Umbilical cord (tissue), 1 donor: ENCODE measurements at regions not wholly inside any gene's neighbourhood (a gene's known extent, or its start where the extent isn't known, plus 50 kb on each side); places are given as distances from the start of the nearest gene placed in this dataset.
A peak's percentile ranks its signal among the peaks of the same experiment; 100 is the strongest.

Experiments used
- DNase-seq: peaks from one replicate; pipeline ENCODE4 v3.0.0-alpha.2; 2015; ENCODE audit warnings: low spot score

DNA sequence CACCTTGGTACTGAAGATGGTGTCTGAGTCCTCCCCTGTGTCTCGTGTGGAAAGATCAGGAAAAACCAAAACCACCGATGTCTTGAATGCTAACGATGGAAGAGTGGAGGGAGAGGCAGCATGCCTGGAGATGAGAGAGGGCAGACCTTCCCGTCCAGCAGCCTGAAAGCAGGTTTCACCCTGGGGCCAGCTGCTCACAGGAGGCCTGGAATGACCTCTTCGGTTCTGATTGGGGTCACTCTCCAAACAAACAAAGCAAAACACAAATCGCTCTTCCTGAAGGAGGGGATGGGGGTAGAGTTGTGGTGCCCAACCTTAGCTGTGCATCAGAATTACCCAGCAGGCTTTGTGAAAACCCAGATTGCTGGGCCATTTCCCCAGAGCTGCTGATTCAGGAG is 142.3 kb upstream of the SOX1 start:
- no peak for DNase-seq

- no peak for DNase-seq
Observed at GRCh38 chr13:111925146-111925875, 141.6 kb upstream of the SOX1 start.

DNA sequence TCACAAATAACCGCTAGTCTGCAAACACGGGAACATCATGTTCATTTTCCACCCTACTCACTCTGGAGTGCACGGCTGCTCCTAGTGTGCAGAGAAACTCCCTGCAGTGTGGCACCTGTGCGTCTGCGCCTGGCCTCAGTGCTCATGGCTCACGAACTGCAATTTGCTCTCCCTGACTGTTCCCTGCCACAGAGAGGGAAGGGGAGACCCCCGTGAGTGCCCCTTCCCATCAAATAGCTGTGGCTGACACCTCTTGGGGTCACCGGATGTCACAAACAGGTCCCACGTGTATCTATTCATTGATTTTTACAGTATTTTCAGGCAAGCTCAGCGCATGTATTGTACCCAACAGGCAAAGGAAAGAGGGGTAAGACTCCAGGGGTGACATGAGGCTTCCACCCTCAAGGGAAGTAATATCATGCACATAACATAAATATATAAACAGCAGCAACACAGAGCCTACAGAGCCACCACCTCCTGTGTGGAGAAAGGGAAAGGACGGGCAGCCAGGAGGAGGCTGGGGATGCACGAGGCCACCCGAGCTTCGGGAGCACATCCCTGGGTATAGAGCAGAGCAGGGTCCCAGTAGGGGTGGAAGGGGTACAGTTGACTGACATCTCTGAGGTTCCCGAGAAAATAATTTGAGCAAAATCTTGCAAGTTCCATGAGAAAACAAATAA is 140.3 kb upstream of the SOX1 start:
- DNase-seq: no peak

DNA sequence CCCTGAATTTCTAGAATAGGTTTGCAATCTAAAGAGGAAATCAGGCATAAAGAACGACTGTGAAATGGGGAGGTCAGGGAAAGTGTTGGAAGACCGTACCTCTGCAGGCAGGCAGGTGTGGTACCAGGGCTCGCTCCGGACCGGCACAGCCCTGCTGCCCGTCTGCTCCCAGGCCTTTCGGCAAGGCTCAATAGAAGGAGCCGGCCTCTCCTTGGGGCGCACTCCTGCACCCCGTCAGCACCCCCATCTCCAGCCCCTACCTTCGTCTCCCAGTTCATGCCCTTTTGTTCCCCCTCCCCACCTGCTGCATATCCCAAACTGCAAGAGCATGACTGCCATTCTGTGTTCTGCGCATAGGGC is 139.8 kb upstream of the SOX1 start:
- DNase-seq: no peak

DNA sequence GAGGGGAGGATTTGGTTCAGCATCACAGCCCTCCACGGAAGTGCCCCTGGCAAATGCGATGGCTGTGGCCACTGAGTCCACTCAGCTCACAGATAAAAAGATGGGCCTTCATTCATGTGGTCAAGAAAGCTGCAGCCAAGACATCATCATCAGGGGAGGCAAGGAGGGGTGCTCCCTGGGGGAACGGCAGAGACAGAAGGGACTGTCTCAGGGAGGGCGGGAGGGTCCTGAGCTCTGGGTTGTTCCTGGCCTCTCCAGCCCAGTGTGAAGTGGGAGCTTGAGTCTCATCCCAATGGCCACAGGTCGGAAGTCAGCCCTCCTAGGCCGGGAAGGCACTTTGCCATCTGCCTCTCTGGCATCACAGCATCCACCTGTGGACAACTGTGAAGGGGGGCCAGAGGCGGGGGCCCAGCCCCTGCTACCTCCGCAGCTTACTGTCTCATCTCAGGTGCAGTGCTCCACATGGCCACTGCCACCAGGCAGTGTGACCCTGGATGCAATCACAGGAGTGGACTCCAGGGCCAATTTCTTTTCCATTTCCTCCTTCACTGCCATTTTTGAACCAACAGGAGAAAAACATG is 137.8 kb upstream of the SOX1 start:
- no peak for DNase-seq

DNA sequence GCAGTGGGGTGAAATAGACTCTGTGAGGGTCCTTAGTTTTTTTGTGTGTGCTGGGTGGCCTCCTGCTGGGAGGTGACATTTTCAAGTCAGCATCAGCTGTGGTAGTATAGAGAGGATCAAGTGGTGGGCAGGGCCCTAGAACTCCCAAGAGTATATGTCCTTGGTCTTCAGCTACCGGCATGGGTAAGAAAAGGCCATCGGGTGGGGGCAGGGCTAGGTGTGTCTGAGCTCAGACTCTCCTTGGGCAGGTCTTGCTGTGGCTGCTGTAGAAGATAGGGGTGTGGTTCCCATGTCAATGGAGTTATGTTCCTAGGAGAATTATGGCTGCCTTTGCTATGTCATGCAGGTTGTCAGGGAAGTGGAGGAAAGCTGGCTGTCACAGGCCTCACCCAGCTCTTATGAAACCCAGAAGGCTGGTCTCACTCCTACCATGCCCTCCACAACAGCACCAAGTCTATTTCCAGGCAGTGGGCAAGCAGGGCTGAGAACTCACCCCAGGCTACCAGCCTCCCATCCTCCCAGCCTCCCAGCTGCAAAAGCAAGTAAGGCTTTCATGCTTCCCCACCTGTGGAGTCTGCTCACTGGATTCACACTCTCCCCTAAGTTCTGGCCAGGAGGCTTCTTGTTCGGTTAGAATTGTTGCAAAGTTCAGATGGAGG is 130.6 kb upstream of the SOX1 start:
- DNase-seq: no peak

- DNase-seq: peak; percentile 31
Observed at GRCh38 chr13:111937777-111938311, 129.1 kb upstream of the SOX1 start.

- DNase-seq: no peak
Observed at GRCh38 chr13:111938741-111939665, 127.9 kb upstream of the SOX1 start.

DNA sequence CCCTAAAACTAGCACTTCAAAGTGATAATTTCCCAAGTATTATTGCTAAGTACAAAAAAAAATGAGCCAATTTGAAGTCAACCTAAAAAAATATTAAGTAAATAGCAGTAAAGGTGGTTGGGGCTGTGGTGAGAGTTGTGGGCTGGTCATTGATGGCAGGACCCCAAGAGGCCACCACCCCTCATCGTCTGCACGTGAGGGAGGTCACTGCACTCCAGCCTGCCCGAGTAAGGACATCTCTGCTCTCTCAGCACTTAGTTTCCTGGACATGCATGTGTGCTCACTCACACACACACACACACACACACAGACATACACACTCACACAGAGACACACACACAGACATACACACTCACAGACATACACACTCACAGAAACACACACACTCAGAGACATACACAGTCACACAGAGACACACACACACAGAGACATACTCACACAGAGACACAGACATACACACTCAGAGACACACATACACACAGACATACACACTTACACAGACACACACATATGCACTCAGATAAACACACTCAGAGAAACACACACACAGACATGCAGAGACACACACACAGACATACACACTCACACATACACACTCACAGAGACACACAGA is 127.2 kb upstream of the SOX1 start:
- DNase-seq: no peak

DNA sequence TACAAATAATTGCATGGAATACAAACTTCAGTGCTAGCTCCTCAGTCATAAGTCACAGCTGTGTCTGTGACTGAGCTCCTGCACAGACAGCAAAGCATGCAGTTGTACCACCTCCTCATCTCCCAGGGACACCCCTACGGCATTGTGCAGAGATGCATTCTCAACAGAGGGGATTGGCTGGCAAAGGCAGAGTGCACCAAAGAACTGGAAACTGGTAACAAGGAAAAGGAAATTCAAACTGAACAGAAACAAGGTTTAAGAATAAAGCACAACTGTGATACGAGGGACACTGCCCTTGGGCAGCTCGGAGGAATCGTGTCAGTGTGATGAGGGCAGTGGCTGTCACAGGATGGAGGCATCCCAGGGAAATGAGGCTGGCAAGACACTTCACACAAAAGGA is 126.1 kb upstream of the SOX1 start:
- DNase-seq: no peak

DNA sequence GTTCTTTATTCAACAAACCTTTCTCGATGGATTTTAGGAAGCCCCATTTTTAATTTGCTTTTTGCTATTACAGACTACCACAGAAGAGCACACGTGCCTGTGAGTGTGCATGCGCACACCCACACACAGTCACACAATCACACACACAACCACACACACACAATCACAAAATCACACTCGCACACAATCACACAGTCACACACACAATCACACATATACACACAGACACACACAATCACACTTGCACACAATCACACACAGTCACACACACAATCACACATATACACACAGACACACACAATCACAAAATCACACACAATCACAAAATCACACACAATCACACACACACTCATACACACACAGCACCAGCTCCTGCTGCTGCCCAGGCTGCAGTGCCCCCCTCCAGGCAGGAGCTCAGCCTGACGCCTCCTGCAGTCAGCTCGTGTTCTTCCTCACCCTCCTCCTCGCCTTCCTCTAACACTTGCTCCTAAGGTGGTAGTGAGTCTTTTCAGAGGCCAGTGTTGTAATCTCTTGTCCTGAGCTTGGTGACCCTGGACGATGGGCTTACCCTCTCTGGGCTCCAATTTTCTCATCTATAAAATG is 125.0 kb upstream of the SOX1 start:
- no peak for DNase-seq

- DNase-seq: no peak
Observed at GRCh38 chr13:111943229-111943795, 123.6 kb upstream of the SOX1 start.

DNA sequence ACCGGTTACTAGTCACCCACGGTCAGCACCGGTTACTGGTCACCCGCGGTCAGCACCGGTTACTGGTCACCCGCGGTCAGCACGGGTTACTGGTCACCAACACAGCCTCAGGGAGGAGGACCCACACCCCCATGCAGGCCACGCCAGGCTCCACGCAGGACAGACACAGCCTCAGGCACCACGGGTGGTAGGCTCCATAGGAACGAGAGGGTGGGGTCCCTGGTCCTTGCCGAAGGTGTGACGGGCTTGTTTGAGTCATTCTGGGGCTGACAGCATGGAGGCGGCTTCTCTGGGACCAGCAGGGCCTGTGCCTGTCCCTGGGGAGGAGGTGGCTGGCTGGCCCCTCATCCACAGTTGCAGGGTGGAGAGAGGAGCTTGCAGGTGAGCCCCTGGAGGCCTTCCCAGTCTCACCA is 122.8 kb upstream of the SOX1 start:
- DNase-seq: no peak

GRCh38 chr13:111945086-111945485 is 121.9 kb upstream of the SOX1 start:
- no peak for DNase-seq

GRCh38 chr13:111946214-111946613 is 120.7 kb upstream of the SOX1 start:
- DNase-seq: no peak

GRCh38 chr13:111947026-111947810 is 119.7 kb upstream of the SOX1 start:
- no peak for DNase-seq

- DNase-seq: no peak
Observed at GRCh38 chr13:111947876-111948275, 119.1 kb upstream of the SOX1 start.

DNA sequence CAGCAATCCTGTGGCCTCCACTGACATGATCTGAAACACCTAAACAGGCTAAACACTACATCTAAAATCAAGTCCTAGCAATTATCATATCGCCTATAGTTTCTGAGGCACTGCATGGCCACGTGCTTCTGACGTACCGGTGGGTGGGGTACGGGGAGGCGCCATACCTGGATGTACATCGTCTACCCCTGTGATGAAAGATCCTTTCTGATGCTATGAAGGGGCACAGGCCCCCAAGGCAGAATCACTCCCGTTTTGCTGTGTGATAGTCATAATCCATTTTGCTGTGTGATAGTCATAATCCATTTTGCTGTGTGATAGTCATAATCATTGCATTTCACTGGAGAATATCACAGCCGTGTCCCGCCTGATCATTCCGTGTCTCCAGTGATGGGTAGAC is 118.7 kb upstream of the SOX1 start:
- DNase-seq: no peak

GRCh38 chr13:111948811-111949210 is 118.1 kb upstream of the SOX1 start:
- DNase-seq: no peak
